ENCODE measurements at regions not wholly inside any gene's neighbourhood (a gene's known extent, or its start where the extent isn't known, plus 50 kb on each side); places are given as distances from the start of the nearest gene placed in this dataset.

DNA sequence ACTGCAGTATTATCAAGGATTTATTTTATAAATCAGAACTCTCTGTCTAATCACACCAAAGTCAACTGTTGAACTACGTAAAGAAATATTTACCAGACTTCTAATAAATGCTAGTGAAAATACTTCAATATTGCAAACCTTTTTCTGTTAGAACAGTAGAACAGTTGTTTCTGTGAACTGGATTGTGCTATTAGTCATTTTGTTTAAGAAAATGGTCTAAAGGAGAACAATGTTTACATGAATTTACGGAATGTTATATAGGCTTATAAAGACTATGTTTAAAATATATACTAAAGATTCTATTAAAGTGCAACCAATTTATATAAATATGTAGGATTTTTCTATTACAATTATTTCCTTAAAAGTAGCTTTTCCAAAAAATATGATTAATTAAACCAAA is 471.4 kb downstream of the FSCB start:
- TF ChIP-seq, protein P1, sequence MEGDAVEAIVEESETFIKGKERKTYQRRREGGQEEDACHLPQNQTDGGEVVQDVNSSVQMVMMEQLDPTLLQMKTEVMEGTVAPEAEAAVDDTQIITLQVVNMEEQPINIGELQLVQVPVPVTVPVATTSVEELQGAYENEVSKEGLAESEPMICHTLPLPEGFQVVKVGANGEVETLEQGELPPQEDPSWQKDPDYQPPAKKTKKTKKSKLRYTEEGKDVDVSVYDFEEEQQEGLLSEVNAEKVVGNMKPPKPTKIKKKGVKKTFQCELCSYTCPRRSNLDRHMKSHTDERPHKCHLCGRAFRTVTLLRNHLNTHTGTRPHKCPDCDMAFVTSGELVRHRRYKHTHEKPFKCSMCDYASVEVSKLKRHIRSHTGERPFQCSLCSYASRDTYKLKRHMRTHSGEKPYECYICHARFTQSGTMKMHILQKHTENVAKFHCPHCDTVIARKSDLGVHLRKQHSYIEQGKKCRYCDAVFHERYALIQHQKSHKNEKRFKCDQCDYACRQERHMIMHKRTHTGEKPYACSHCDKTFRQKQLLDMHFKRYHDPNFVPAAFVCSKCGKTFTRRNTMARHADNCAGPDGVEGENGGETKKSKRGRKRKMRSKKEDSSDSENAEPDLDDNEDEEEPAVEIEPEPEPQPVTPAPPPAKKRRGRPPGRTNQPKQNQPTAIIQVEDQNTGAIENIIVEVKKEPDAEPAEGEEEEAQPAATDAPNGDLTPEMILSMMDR (IDR thresholded peaks at IDR 0.05; ENCODE audit: extremely low read depth in 1 of 2, insufficient read depth in 1 of 2, low read depth in 1 of 2, low read length in 2 of 2), result no peak
- TF ChIP-seq, protein P2, sequence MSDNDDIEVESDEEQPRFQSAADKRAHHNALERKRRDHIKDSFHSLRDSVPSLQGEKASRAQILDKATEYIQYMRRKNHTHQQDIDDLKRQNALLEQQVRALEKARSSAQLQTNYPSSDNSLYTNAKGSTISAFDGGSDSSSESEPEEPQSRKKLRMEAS (IDR thresholded peaks at IDR 0.05; ENCODE audit: insufficient read depth, insufficient read length), result no peak
- TF ChIP-seq POLR2A (IDR thresholded peaks at IDR 0.05; ENCODE audit: low read depth, low read length) (no peak), EZH2 (IDR thresholded peaks at IDR 0.05; ENCODE audit: borderline replicate concordance, low read depth, low read length, severe bottlenecking) (no peak), POLR2AphosphoS5 (IDR thresholded peaks at IDR 0.05; ENCODE audit: insufficient read depth, low read depth, low read length) (no peak), MYC (IDR thresholded peaks at IDR 0.05; ENCODE audit: low read depth, low read length) (no peak)

All from endothelial cell of umbilical vein (primary cell).